ENCODE measurements at regions not wholly inside any gene's neighbourhood (a gene's known extent, or its start where the extent isn't known, plus 50 kb on each side); places are given as distances from the start of the nearest gene placed in this dataset.

DNA sequence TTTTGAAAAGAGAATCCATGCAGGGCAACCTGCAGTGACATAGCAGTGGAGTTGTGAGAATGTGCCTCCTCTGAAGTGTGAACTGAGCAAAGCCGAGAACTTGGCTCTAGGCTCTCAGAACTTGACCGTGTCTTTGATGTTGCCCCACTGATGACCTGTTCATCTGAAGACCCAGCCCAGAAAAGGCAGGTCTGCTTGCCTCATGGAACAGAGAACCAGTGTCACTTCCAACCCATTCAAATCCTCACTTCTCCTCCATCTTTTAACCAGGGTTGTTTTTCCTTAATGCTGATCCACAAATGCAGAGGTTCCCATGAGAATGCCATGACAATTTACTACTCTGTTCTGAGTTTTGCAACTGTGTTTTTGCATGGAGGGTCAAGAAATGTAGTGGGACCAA lies 155.4 kb downstream of the MED10 start:
- WGBS, 4 donors: 79 to 96% (median 89%) methylated on average over 2 of the region's 2 CpGs

GRCh38 chr5:6222121-6222520 lies 156.2 kb downstream of the MED10 start:
- no peak overlapping the region for H3K4me3 ChIP-seq
- H3K9me3 ChIP-seq: peaks cover 0 to 3% (median 0%) of the 10 kb centered on the region in 12 donors
- no peak for ATAC-seq

More for the DNA sequence above, 155.4 kb downstream of the MED10 start:
- Histone ChIP-seq H3K9me3 (peaks cover 0 to 3% (median 0%) of the 10 kb centered on the region in 12 donors), H3K27me3 (no peaks in the 10 kb centered on the region), H3K4me3 (no peak overlapping the region), H3K36me3 (no peaks in the 10 kb centered on the region), H3K27ac (no peak overlapping the region), H3K4me1 (no peaks in the 10 kb centered on the region)
- intact Hi-C loops (cut with DNase I): no loop called here
- TF ChIP-seq CTCF (IDR thresholded peaks at IDR 0.05): no peak
- no peak for TF ChIP-seq POLR2A (IDR thresholded peaks at IDR 0.05)
- DNase-seq (no peak), ATAC-seq (no peak)

GRCh38 chr5:6221141-6221626 lies 157.2 kb downstream of the MED10 start:
- H3K27me3 ChIP-seq: no peaks in the 10 kb centered on the region
- DNase-seq (no peak), ATAC-seq (no peak)
- H3K9me3 ChIP-seq: peaks cover 0 to 3% (median 0%) of the 10 kb centered on the region in 12 donors
- no peaks in the 10 kb centered on the region for H3K4me1 ChIP-seq
- no peak overlapping the region for H3K27ac ChIP-seq
- WGBS, 4 donors: 85 to 94% (median 88%) methylated on average over 6 of the region's 6 CpGs
- TF ChIP-seq CTCF (IDR thresholded peaks at IDR 0.05) (no peak), POLR2A (IDR thresholded peaks at IDR 0.05) (no peak)
- H3K36me3 ChIP-seq: no peaks in the 10 kb centered on the region
- intact Hi-C loops (cut with DNase I): no loop called here
- no peak overlapping the region for H3K4me3 ChIP-seq

More at GRCh38 chr5:6222121-6222520, 156.2 kb downstream of the MED10 start:
- intact Hi-C loops (cut with DNase I): no loop called here
- WGBS, 4 donors: 72 to 80% (median 74%) methylated on average over 7 of the region's 7 CpGs
- Histone ChIP-seq H3K4me1 (no peaks in the 10 kb centered on the region), H3K27ac (no peak overlapping the region), H3K27me3 (no peaks in the 10 kb centered on the region), H3K36me3 (no peaks in the 10 kb centered on the region)
- no peak for DNase-seq
- TF ChIP-seq CTCF (IDR thresholded peaks at IDR 0.05) (no peak), POLR2A (IDR thresholded peaks at IDR 0.05) (no peak)

DNA sequence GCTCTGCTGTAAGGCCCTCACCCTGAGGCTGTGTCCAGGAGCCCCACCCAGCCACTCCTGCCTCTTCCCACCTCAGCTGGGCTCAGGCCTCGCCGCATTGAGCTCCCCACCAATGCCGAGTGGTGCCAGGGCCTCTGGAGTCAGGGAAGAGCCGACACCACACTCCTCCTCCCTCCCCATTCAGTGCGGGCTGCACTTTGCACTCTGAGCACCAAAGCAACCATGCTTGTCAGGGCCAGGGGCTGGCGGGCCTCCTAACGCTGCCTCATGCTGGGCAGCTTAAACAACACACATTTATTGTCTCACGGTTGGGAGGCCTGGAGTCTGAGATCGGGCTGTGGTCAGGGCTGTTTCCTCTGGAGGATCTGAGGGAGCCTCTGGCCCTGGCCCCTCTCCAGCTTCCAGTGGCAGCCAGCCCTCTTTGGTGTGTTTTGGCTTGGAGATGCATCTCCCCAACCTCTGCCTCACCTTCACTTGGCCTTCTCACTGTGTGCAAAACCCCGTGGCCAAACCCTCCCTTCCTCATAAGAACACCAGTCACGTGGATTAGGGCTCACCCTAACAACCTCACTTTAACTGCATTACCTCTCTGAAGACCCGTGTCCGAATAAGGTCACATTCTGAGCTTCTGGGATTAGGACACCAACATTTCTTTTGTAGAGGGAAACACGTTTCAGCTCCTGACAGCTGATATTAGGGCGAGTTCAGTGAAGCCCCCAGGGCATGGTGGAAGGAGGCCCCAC lies 157.8 kb downstream of the MED10 start:
- Histone ChIP-seq H3K4me1 (no peaks in the 10 kb centered on the region), H3K27ac (no peak overlapping the region), H3K27me3 (no peaks in the 10 kb centered on the region), H3K36me3 (no peaks in the 10 kb centered on the region), H3K4me3 (no peak overlapping the region), H3K9me3 (peaks cover 0 to 3% (median 0%) of the 10 kb centered on the region in 12 donors)
- DNase-seq (no peak), ATAC-seq (peak in 1 of 4 donors; percentile 22)
- no peak for TF ChIP-seq POLR2A (IDR thresholded peaks at IDR 0.05)
- no peak for TF ChIP-seq CTCF (IDR thresholded peaks at IDR 0.05)
- intact Hi-C loops (cut with DNase I): no loop called here
- 50 to 68% (median 61%) methylated on average over 11 to 15 of the region's 15 CpGs for WGBS, 4 donors

Data from heart left ventricle (tissue), 16 donors.